ENCODE measurements at regions not wholly inside any gene's neighbourhood (a gene's known extent, or its start where the extent isn't known, plus 50 kb on each side); places are given as distances from the start of the nearest gene placed in this dataset.

- no peak for DNase-seq (ENCODE audit: low spot score)
Measured at GRCh38 chr4:113849771-113850170, 88.2 kb upstream of the CAMK2D start.

DNA sequence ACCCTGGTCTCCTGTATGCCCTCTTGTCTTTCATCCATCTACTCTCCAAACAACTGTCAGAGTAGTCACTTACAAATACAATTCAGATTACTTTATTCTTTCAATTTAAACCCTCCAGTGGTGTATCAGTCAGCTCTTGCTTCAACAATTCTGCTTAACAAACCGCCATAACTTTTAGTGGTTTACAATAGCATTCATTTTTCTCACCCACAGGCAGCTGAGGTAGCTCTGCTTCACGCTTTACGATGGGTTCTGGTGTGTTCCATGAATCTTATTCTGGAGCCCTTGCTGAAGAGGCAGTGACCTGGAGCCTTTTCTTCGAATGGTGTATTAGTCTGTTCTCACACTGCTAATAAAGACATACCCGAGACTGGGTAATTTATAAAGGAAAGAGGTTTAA, 86.2 kb upstream of the CAMK2D start:
- no peak for DNase-seq (ENCODE audit: low spot score)

DNA sequence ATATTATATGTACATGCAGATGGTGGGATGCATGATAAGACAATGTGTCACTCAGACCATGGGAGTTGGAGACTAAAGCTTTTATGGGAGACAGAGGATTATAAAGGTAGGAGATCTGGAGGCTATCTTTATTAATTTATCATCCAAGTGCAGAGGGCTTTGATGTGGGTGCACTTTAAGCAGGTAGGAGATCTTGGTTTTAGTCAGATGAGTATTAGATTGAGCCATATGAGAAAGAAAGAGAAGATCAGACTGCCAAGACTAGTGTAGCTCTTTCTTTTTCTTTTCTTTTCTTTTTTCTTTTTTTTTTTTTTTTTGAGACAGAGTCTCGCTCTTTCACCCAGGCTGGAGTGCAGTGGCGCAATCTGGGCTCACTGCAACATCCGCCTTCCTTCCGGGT, 84.9 kb upstream of the CAMK2D start:
- no peak for DNase-seq (ENCODE audit: low spot score)

GRCh38 chr4:113845138-113845537, 83.6 kb upstream of the CAMK2D start:
- DNase-seq (ENCODE audit: low spot score) = no peak

GRCh38 chr4:113844369-113844768, 82.8 kb upstream of the CAMK2D start:
- DNase-seq (ENCODE audit: low spot score) = no peak

- DNase-seq (ENCODE audit: low spot score) = no peak
Measured at GRCh38 chr4:113840861-113841260, 79.3 kb upstream of the CAMK2D start.

- no peak for DNase-seq (ENCODE audit: low spot score)
Measured at GRCh38 chr4:113838460-113838859, 76.9 kb upstream of the CAMK2D start.

DNA sequence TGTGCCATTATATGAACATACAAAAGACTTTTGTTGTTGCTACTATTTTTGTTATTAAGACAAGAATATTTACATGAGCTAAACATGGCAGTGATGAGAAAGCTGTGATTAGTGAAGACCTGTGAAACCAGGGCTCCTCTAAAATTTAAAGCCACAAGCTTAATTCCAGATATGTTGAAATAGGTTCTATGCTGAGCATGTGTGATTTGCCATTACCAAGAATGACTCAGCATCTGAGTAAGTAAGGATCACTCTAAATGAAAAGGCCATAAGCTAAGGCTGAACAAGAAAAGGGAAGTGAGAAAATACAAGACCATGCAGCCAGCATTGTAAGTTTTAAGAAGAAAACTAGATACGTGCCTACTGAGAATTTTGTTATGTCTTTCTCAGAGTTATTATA, 75.9 kb upstream of the CAMK2D start:
- DNase-seq (ENCODE audit: low spot score) = peak; percentile 34

DNA sequence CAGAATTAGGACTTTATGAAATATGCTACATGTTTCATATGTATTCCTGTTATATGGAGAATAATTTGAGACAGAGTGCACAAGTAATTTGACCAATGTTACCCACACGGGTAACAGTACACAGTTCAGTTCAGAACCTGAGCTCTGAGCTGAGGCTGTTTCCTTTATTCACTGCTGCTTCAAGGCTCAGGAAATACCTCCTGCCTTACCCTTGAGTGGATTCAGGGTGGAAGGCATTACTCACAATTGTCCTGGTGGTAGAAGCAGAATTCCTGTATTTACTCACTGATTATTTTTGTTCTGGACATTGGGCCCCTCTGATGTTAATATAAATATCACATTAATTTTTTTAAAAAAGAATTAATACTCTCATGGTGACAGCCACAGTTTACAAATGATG, 73.5 kb upstream of the CAMK2D start:
- no peak for DNase-seq (ENCODE audit: low spot score)

- no peak for DNase-seq (ENCODE audit: low spot score)
Measured at GRCh38 chr4:113834298-113834697, 72.8 kb upstream of the CAMK2D start.

DNA sequence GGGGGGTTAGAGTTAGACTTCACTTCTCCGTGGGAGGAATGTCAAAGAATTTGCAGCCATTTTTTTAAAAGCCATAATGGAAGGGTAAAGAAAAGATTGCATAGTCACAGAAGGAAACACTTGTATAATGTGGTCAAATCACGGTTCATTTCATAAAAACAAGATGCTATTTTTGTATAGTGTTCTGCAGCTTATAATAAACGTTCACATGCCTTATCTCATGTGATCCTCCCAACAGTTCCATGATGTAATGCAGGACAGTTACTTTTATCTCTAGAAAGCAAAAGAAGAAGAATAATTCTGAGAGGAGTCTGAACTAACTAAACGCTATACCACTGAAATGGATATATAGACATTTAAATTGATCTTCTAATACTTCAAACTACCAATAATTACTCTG, 71.3 kb upstream of the CAMK2D start:
- no peak for DNase-seq (ENCODE audit: low spot score)

GRCh38 chr4:113831457-113831856, 69.9 kb upstream of the CAMK2D start:
- DNase-seq (ENCODE audit: low spot score) = no peak

GRCh38 chr4:113828702-113829101, 67.2 kb upstream of the CAMK2D start:
- no peak for DNase-seq (ENCODE audit: low spot score)

- DNase-seq (ENCODE audit: low spot score) = no peak
Measured at GRCh38 chr4:113827285-113827684, 65.7 kb upstream of the CAMK2D start.

DNA sequence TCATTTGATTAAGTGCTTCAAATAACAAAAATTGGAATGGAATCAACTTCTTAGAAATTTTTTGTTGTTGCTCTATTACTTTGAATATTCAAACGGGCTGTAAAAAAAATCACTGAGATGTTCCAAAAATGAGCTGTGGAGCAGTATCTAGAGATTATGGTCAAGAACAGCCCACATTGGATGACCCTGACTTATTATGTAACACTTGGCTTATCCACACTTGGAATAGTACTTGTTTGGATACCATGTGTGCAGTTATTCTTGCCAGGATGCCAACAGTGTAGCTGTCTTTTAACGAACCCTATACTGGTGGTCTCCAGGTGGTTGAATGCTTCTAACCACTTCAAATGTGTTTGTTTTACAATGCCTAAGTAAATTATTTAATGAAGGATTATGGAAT, 64.9 kb upstream of the CAMK2D start:
- no peak for DNase-seq (ENCODE audit: low spot score)

DNA sequence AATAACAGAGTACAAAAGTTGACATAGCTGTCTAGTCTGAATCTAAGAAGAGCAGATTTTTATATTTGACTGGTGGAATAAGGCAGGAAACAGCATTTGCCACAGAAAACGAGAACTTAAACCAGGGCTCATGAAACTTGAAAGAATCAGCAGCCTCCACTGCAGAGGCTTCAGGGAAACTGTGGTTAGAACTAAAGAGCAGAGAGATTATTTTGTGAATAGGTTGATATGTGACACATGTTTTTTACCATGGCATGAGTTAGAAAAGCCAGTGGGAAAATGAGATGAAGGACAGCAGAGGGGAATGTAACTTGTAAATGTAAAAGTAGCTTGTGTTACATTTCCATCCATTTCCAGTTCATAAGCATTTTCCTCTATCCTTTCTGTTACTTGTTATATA, 63.7 kb upstream of the CAMK2D start:
- peak; percentile 39 for DNase-seq (ENCODE audit: low spot score)

DNA sequence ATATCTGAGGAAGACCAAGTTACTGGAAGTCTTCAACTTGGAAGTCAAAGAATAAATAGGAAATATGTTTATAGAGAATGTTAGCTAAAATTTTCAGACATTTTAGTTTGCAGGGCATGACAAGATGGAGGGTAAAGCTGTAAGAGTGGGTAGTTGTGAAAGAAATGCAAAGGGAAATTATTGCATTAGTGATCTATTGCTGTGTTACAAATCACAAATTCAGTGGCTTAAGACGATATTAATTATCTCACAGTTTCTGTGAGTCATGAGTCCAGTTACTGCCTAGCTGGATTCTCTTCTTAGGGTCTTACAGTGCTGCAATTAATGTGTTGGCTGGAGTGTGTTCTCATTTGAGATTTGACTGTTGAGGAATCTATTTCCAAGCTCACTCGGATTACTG, 62.9 kb upstream of the CAMK2D start:
- no peak for DNase-seq (ENCODE audit: low spot score)

DNA sequence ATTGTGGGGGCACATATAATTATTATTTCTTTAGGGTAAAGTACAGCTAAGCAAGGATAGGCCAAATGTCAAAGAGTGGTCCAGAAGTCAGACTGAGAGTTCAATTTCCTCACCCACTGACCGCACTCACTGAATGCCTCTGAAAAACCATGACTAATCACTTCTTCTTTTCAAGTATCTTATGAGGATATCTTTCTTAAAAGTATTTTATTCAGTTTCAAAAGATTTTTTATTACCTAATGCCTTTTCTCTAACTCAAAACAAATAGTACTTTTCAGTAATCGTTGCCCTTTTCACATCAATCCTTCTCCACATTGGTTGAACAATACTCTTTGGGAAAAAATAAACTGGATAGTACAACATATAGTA, 61.7 kb upstream of the CAMK2D start:
- DNase-seq (ENCODE audit: low spot score) = peak; percentile 56

GRCh38 chr4:113822555-113823290, 61.2 kb upstream of the CAMK2D start:
- DNase-seq (ENCODE audit: low spot score) = peak; percentile 64

- no peak for DNase-seq (ENCODE audit: low spot score)
Measured at GRCh38 chr4:113821856-113822255, 60.3 kb upstream of the CAMK2D start.

DNA sequence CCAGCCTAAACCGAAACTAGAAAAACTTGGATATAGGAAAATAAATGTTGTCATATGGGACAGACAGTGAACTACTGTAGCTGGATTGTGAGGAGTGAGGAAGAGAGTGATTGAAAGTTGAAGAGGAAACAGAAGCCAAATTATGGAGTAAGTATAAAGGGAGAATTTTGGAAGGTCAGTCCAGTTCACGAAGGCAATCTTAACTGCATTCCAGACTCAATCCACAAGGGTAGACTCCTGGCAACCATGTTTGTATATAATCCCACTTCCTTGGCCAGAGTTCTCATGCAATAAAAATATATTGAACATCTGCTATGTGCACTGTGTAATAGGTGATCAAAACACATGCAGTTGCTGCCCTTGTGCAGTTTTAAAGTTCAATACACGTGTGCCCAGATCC, 58.6 kb upstream of the CAMK2D start:
- no peak for DNase-seq (ENCODE audit: low spot score)

DNA sequence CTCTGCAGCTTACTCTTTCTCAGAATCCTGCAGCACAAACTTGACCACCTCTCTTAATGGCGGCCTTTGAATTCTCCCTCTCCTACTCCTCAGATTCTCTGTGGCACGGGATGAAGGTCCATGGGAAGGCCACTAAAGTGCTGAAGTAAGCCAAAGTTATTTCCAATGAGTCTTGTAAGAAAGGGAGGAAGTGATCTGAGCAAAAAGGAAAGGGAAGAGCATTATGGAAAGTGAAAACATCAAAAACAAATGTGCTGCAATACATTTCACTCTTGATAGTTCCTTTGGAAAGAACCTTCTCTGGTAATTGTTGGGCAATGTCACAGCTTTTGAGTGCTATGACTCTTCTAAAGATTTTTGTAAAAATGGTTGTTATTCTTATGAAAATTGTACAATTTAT, 54.3 kb upstream of the CAMK2D start:
- no peak for DNase-seq (ENCODE audit: low spot score)

DNA sequence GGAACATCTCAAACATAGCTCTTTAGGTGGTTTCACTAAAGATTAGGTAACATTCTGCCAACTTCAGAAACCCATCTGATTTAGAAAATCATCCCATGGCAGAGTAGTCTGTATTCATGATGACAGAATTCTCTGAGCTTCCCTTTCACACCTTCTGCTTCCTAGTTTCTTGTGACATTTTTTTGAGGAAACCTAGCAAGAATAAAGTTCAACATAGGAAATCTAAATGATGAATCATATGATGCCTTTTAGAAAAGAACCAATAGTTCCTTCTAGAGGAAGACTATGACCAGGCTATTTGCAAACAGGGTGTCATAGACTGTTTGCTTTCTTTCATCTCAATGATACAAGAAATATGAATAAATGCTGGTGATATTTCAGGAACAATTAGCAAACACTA, 49.8 kb upstream of the CAMK2D start:
- DNase-seq (ENCODE audit: low spot score) = no peak

Measured in activated CD4-positive, alpha-beta T cell treated with anti-CD3 and anti-CD28 coated beads, Interleukin-2, Interleukin-4, amounts not matched to agents 100 ng/mL and 50 ng/mL, durations not matched to agents 16 hours and 8 hours (primary cell).